Gastroesophageal sphincter (tissue), 3 donors: ENCODE measurements at regions not wholly inside any gene's neighbourhood (a gene's known extent, or its start where the extent isn't known, plus 50 kb on each side); places are given as distances from the start of the nearest gene placed in this dataset.

ENCODE experiments used
- EP300 ChIP-seq: sonication (generic); formaldehyde crosslinking; IDR thresholded peaks from one replicate; pipeline ENCODE4 v1.6.1; 2017; ENCODE audit warnings: antibody characterized with exemption, mild to moderate bottlenecking
- POLR2A ChIP-seq, 2 donors: fragments of 450-650 bp; IDR thresholded peaks; one replicate each; pipeline ENCODE4 v1.6.1; 2017; ENCODE audit warnings: antibody characterized with exemption in 2 of 2, mild to moderate bottlenecking in 2 of 2, moderate library complexity in 1 of 2
- POLR2AphosphoS5 ChIP-seq: sonication (generic); formaldehyde crosslinking; IDR thresholded peaks from one replicate; pipeline ENCODE4 v1.6.1; 2017; ENCODE audit warnings: antibody characterized with exemption
- TF ChIP-seq, protein P1 (sequence below), 4 experiments: fragments of 200-600 bp in 2 of 4; fragments of 450-650 bp in 2 of 4; sonication (generic) in 1 of 4; IDR thresholded peaks; one replicate each; pipeline ENCODE4 v1.5.1; 2017 to 2019; ENCODE audit warnings: antibody characterized with exemption in 4 of 4, mild to moderate bottlenecking in 2 of 4, moderate library complexity in 2 of 4

DNA sequence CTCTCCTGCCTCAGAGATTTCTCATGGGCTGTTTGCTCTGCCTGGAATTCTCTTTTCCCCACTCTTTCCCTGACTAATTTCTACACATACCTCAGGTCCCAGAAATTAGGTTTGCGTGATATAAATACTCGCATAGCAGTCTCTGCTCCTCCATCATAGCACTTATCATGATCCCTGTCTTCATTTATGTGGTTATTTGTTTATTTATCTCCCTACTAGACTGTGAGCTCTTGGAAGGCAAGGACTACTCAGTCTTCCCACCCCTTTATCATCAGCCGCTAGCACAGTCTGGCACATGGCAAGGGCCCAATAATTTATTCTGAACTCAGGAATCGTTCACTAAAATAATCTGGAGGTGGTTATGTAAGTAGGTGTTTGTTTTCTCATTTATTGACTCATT, 79.3 kb downstream of the ADCYAP1 start:
- TF ChIP-seq, protein P1, sequence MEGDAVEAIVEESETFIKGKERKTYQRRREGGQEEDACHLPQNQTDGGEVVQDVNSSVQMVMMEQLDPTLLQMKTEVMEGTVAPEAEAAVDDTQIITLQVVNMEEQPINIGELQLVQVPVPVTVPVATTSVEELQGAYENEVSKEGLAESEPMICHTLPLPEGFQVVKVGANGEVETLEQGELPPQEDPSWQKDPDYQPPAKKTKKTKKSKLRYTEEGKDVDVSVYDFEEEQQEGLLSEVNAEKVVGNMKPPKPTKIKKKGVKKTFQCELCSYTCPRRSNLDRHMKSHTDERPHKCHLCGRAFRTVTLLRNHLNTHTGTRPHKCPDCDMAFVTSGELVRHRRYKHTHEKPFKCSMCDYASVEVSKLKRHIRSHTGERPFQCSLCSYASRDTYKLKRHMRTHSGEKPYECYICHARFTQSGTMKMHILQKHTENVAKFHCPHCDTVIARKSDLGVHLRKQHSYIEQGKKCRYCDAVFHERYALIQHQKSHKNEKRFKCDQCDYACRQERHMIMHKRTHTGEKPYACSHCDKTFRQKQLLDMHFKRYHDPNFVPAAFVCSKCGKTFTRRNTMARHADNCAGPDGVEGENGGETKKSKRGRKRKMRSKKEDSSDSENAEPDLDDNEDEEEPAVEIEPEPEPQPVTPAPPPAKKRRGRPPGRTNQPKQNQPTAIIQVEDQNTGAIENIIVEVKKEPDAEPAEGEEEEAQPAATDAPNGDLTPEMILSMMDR (IDR thresholded peaks at IDR 0.05) = no peak
- TF ChIP-seq POLR2AphosphoS5 = no peak
- TF ChIP-seq POLR2A (IDR thresholded peaks at IDR 0.05) = no peak
- TF ChIP-seq EP300 = no peak
